C1 segment of cervical spinal cord (tissue), 14 donors: ENCODE measurements at regions not wholly inside any gene's neighbourhood (a gene's known extent, or its start where the extent isn't known, plus 50 kb on each side); places are given as distances from the start of the nearest gene placed in this dataset.
"Not testable (repeated sequence)": the region's sequence is repeated elsewhere in the genome, so short reads cannot be mapped to it uniquely, and the experiment has no call there.

ENCODE experiments used
- DNase-seq, 14 donors: peaks; one replicate each; lab custom pipeline; 2025; lab: John Stamatoyannopoulos, UW

- no peak for DNase-seq
These were observed 50.9 kb upstream of the PDE1A start for GRCh38 chr2:182477774-182478173.

GRCh38 chr2:182481676-182482075 is 54.8 kb upstream of the PDE1A start:
- DNase-seq = no peak

- peak in 1 of 14 donors; percentile 18 for DNase-seq
These were observed 55.7 kb upstream of the PDE1A start for GRCh38 chr2:182482511-182482910.

- peak in 1 of 14 donors; percentile 26 for DNase-seq
These were observed 69.8 kb upstream of the PDE1A start for GRCh38 chr2:182496596-182496995.

- DNase-seq = no peak
These were observed 73.1 kb upstream of the PDE1A start for GRCh38 chr2:182499706-182500470.

GRCh38 chr2:182503886-182504285 is 77.0 kb upstream of the PDE1A start:
- no peak for DNase-seq

- no peak for DNase-seq
These were observed 78.1 kb upstream of the PDE1A start for GRCh38 chr2:182504903-182505302.

- DNase-seq = peak in 1 of 14 donors; percentile 5
These were observed 79.8 kb upstream of the PDE1A start for GRCh38 chr2:182506606-182507005.

GRCh38 chr2:182508583-182508982 is 81.7 kb upstream of the PDE1A start:
- not testable (repeated sequence) for DNase-seq

GRCh38 chr2:182509216-182509615 is 82.4 kb upstream of the PDE1A start:
- peak in 1 of 14 donors; percentile 51 for DNase-seq

GRCh38 chr2:182521453-182522404 is 94.9 kb upstream of the PDE1A start:
- peak in 2 of 14 donors; percentile 50 to 83 for DNase-seq

GRCh38 chr2:182522405-182522896 is 95.6 kb upstream of the PDE1A start:
- peak in 7 of 14 donors; percentile 20 to 91 (median 29) for DNase-seq

GRCh38 chr2:182522972-182523473 is 96.2 kb upstream of the PDE1A start:
- peak in 1 of 14 donors; percentile 88 for DNase-seq

GRCh38 chr2:182530636-182531035 is 103.8 kb upstream of the PDE1A start:
- no peak for DNase-seq

GRCh38 chr2:182540252-182540651 is 113.4 kb upstream of the PDE1A start:
- DNase-seq = no peak

GRCh38 chr2:182541268-182541667 is 114.4 kb upstream of the PDE1A start:
- DNase-seq = no peak

GRCh38 chr2:182542501-182543258 is 115.8 kb upstream of the PDE1A start:
- peak in 1 of 14 donors; percentile 58 for DNase-seq

- DNase-seq = peak in 1 of 14 donors; percentile 80
These were observed 117.1 kb upstream of the PDE1A start for GRCh38 chr2:182543741-182544525.

GRCh38 chr2:182545420-182546167 is 118.8 kb upstream of the PDE1A start:
- DNase-seq = no peak
